GM12878 (cell line): ENCODE measurements at regions not wholly inside any gene's neighbourhood (a gene's known extent, or its start where the extent isn't known, plus 50 kb on each side); places are given as distances from the start of the nearest gene placed in this dataset.

Experiments used
- ATAC-seq: fragments of 200-7000 bp; cut with Tn5 transposase; 3 replicates; pipeline ENCODE4 v1.9.1; 2020; ENCODE audit warnings: mild to moderate bottlenecking, moderate library complexity
- BruUV-seq: library from RNA; stranded (reverse); fragments of 400-500 nt; replicated peaks from 2 replicates; lab custom pipeline; 2021; lab: Mats Ljungman, UMichigan
- CTCF ChIA-PET: fragments of 300-600 bp; sonication (Branson Sonifier 250); formaldehyde crosslinking; extraction: SDS; loops from one replicate; lab custom pipeline; 2021; ENCODE audit warnings: inconsistent platforms; lab: Yijun Ruan, JAX
- POLR2A ChIA-PET: fragments of 350-600 bp; formaldehyde crosslinking; extraction: SDS; loops from one replicate; lab custom pipeline; 2021; ENCODE audit warnings: inconsistent platforms; lab: Charles Lee
- RAD21 ChIA-PET: fragments of 300-600 bp; sonication (Branson Sonifier 250); formaldehyde crosslinking; loops from one replicate; lab custom pipeline; 2023; ENCODE audit warnings: antibody characterized with exemption; ENCODE audit not compliant: unreplicated experiment; lab: Charles Lee
- SMC1A ChIA-PET: fragments of 300-600 bp; sonication (Branson Sonifier 250); formaldehyde crosslinking; loops from one replicate; lab custom pipeline; 2023; ENCODE audit not compliant: unreplicated experiment, uncharacterized antibody; lab: Charles Lee
- DNase-seq: peaks from one replicate; pipeline ENCODE4 v3.0.0-alpha.2; 2011; ENCODE audit warnings: low read depth, low spot score
- FAIRE-seq: peaks from 3 replicates; lab custom pipeline; 2011; peaks lifted over from hg19 to GRCh38; lab: Jason Lieb, UNC
- H2AFZ ChIP-seq: 2 replicates; pipeline ENCODE4 v1.6.0; 2011; ENCODE audit warnings: low read depth, low read length, control low read depth; ENCODE audit not compliant: control insufficient read depth
- H3K27ac ChIP-seq: 2 replicates; pipeline ENCODE4 v1.5.1; 2011; ENCODE audit warnings: control low read depth; ENCODE audit not compliant: control insufficient read depth, insufficient read depth
- H3K27me3 ChIP-seq, 2 experiments: replicated peaks in 1 of 2; 2 replicates each; pipeline versions ENCODE4 v1.6.0 to v1.6.1; 2011; ENCODE audit warnings: low read length in 1 of 2; ENCODE audit not compliant: control insufficient read depth in 2 of 2, insufficient read depth in 2 of 2
- H3K36me3 ChIP-seq, 2 experiments: 2 replicates each; pipeline ENCODE4 v1.5.1; 2011; ENCODE audit warnings: low read length in 1 of 2; ENCODE audit not compliant: control insufficient read depth in 2 of 2, insufficient read depth in 2 of 2
- H3K4me1 ChIP-seq: 2 replicates; pipeline ENCODE4 v1.6.1; 2011; ENCODE audit warnings: mild to moderate bottlenecking, low read length, moderate library complexity, mixed read lengths; ENCODE audit not compliant: control insufficient read depth, insufficient read depth
- H3K4me2 ChIP-seq: 2 replicates; pipeline ENCODE4 v1.6.0; 2011; ENCODE audit warnings: control low read depth; ENCODE audit not compliant: control insufficient read depth, insufficient read depth
- H3K4me3 ChIP-seq: fragments of 200-600 bp; sonication (generic); 2 replicates; pipeline ENCODE4 v1.5.1; 2016
- H3K79me2 ChIP-seq: 2 replicates; pipeline ENCODE4 v1.6.0; 2011; ENCODE audit warnings: low read length; ENCODE audit not compliant: control insufficient read depth, insufficient read depth
- H3K9ac ChIP-seq: 2 replicates; pipeline ENCODE4 v1.8.0; 2011; ENCODE audit warnings: low read length, control low read depth, mixed read lengths; ENCODE audit not compliant: control insufficient read depth, insufficient read depth
- H3K9me3 ChIP-seq: replicated peaks from 3 replicates; pipeline ENCODE4 v1.5.1; 2011; ENCODE audit warnings: mild to moderate bottlenecking, low read length; ENCODE audit not compliant: control insufficient read depth, insufficient read depth
- H4K20me1 ChIP-seq: 2 replicates; pipeline ENCODE4 v1.6.0; 2011; ENCODE audit not compliant: control insufficient read depth, insufficient read depth
- CBFB ChIP-seq: IDR thresholded peaks from 2 replicates; pipeline ENCODE4 v1.6.1; 2016; ENCODE audit warnings: antibody characterized with exemption, low read depth
- FOS ChIP-seq: IDR thresholded peaks from 3 replicates; pipeline ENCODE4 v1.6.1; 2011; ENCODE audit warnings: borderline replicate concordance; ENCODE audit not compliant: insufficient read length; ENCODE audit errors: extremely low read depth
- FOXK2 ChIP-seq: fragments of 450-650 bp; IDR thresholded peaks from 2 replicates; pipeline ENCODE4 v1.6.1; 2017; ENCODE audit warnings: mild to moderate bottlenecking, moderate library complexity
- GATAD2B ChIP-seq: fragments of 450-650 bp; conservative IDR thresholded peaks from 2 replicates; pipeline ENCODE4 v1.6.1; 2017; ENCODE audit warnings: low read depth, mild to moderate bottlenecking, moderate library complexity
- KDM1A ChIP-seq: fragments of 200-600 bp; sonication (generic); IDR thresholded peaks from 2 replicates; pipeline ENCODE4 v1.6.1; 2016; ENCODE audit warnings: borderline replicate concordance
- PAX5 ChIP-seq: IDR thresholded peaks from 2 replicates; pipeline ENCODE4 v1.6.1; 2011; ENCODE audit warnings: low read depth, low read length, borderline replicate concordance
- POLR2A ChIP-seq: IDR thresholded peaks from 2 replicates; pipeline ENCODE4 v1.6.1; 2011; ENCODE audit warnings: low read depth, mild to moderate bottlenecking, low read length
- SMAD1 ChIP-seq: fragments of 450-650 bp; IDR thresholded peaks from 2 replicates; pipeline ENCODE4 v1.6.1; 2018; ENCODE audit warnings: mild to moderate bottlenecking, low read depth; ENCODE audit not compliant: partially characterized antibody
- SMARCA5 ChIP-seq: fragments of 450-650 bp; IDR thresholded peaks from 2 replicates; pipeline ENCODE4 v1.6.1; 2017; ENCODE audit warnings: mild to moderate bottlenecking
- SREBF2 ChIP-seq: IDR thresholded peaks from 2 replicates; pipeline ENCODE4 v1.6.1; 2012; ENCODE audit warnings: mild to moderate bottlenecking, low read length
- ZSCAN29 ChIP-seq: fragments of 450-650 bp; IDR thresholded peaks from 2 replicates; pipeline ENCODE4 v1.6.1; 2017; ENCODE audit warnings: mild to moderate bottlenecking, moderate library complexity
- WGBS: methylation state at CpG from one replicate; pipeline ENCODE4 v1.1.6; 2016; ENCODE audit warnings: low lambda C conversion rate; ENCODE audit not compliant: insufficient replicate concordance, insufficient coverage; ENCODE audit errors: missing lambda C conversion rate; 5-methylcytosine and 5-hydroxymethylcytosine counted together
- in situ Hi-C: fragments of 300-500 bp; cut with MboI; formaldehyde crosslinking; loops from 9 replicates; pipeline ENCODE4 v1.14.3; 2018; ENCODE audit warnings: mixed read lengths
- intact Hi-C: fragments of 100-400 bp; cut with micrococcal nuclease; formaldehyde crosslinking; loops from one replicate; pipeline ENCODE4 v1.14.2; 2022; ENCODE audit not compliant: unreplicated experiment
- TF ChIP-seq, protein P1 (sequence below): fragments of 150-350 bp; IDR thresholded peaks from 2 replicates; pipeline ENCODE4 v1.6.1; 2016; ENCODE audit warnings: low read depth, low read length
- TF ChIP-seq, protein P2 (sequence below): IDR thresholded peaks from 2 replicates; pipeline ENCODE4 v1.6.1; 2012; ENCODE audit warnings: low read length, inconsistent platforms
- TF ChIP-seq, protein P3 (sequence below): fragments of 450-650 bp; IDR thresholded peaks from 2 replicates; pipeline ENCODE4 v1.6.1; 2017; ENCODE audit warnings: mild to moderate bottlenecking
- TF ChIP-seq, protein P4 (sequence below): fragments of 450-650 bp; IDR thresholded peaks from 2 replicates; pipeline ENCODE4 v1.6.1; 2016; ENCODE audit warnings: mild to moderate bottlenecking
- TF ChIP-seq, protein P5 (sequence below): fragments of 450-650 bp; conservative IDR thresholded peaks from 2 replicates; pipeline ENCODE4 v1.6.1; 2017; ENCODE audit warnings: mild to moderate bottlenecking, moderate library complexity

DNA sequence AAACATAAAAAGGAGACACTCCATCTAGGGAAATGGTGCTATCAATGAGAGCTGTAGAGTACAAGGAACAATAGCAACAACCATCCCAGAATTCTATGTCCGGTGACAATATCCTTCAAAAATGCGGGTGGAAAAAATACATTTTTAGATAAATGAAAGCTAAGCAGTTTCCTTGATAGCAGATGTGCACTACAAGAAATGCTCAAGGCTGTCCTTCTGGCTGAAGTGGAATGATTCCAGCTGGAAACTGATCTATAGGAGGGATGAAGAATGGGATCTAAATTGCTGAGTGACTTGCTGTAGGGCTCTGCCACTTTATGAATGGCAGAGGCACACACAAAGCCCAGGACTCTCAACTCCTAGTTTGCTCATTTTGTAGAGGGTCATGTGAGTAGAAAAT, 763.1 kb downstream of the C6orf118 start:
- no peak for DNase-seq
- POLR2A ChIA-PET: interaction anchor here (0.6 kb wide), 1 partner anchor 1958 kb away, joined by 3 read pairs; no protein-coding TSS in a partner anchor
- WGBS: 0% methylated on average over 2 of the region's 2 CpGs

More for the DNA sequence above, 763.1 kb downstream of the C6orf118 start:
- H3K79me2 ChIP-seq: no peaks in the 10 kb centered on the region
- RAD21 ChIA-PET: no interaction called here
- H3K27ac ChIP-seq: no peak overlapping the region
- no peak overlapping the region for H2AFZ ChIP-seq
- no peaks in the 10 kb centered on the region for H3K27me3 ChIP-seq
- CTCF ChIA-PET: no interaction called here
- H3K4me2 ChIP-seq: no peak overlapping the region
- no TSS peak for BruUV-seq
- H3K9me3 ChIP-seq: no peaks in the 10 kb centered on the region
- H3K9ac ChIP-seq: no peak overlapping the region
- in situ Hi-C loops: no loop called here
- intact Hi-C loops: no loop called here
- no peak for ATAC-seq
- FAIRE-seq: no peak
- SMC1A ChIA-PET: interaction anchor here (1.1 kb wide), 1 partner anchor 66 kb away, joined by 4 read pairs; no protein-coding TSS in a partner anchor
- H3K36me3 ChIP-seq: no peaks in the 10 kb centered on the region
- TF ChIP-seq FOS (no peak), SREBF2 (no peak), CBFB (no peak), SMARCA5 (no peak), POLR2A (no peak), FOXK2 (no peak), ZSCAN29 (no peak), PAX5 (no peak), SMAD1 (no peak), KDM1A (no peak), GATAD2B (no peak)
- TF ChIP-seq, protein P1, sequence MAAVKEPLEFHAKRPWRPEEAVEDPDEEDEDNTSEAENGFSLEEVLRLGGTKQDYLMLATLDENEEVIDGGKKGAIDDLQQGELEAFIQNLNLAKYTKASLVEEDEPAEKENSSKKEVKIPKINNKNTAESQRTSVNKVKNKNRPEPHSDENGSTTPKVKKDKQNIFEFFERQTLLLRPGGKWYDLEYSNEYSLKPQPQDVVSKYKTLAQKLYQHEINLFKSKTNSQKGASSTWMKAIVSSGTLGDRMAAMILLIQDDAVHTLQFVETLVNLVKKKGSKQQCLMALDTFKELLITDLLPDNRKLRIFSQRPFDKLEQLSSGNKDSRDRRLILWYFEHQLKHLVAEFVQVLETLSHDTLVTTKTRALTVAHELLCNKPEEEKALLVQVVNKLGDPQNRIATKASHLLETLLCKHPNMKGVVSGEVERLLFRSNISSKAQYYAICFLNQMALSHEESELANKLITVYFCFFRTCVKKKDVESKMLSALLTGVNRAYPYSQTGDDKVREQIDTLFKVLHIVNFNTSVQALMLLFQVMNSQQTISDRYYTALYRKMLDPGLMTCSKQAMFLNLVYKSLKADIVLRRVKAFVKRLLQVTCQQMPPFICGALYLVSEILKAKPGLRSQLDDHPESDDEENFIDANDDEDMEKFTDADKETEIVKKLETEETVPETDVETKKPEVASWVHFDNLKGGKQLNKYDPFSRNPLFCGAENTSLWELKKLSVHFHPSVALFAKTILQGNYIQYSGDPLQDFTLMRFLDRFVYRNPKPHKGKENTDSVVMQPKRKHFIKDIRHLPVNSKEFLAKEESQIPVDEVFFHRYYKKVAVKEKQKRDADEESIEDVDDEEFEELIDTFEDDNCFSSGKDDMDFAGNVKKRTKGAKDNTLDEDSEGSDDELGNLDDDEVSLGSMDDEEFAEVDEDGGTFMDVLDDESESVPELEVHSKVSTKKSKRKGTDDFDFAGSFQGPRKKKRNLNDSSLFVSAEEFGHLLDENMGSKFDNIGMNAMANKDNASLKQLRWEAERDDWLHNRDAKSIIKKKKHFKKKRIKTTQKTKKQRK: no peak
- TF ChIP-seq, protein P2, sequence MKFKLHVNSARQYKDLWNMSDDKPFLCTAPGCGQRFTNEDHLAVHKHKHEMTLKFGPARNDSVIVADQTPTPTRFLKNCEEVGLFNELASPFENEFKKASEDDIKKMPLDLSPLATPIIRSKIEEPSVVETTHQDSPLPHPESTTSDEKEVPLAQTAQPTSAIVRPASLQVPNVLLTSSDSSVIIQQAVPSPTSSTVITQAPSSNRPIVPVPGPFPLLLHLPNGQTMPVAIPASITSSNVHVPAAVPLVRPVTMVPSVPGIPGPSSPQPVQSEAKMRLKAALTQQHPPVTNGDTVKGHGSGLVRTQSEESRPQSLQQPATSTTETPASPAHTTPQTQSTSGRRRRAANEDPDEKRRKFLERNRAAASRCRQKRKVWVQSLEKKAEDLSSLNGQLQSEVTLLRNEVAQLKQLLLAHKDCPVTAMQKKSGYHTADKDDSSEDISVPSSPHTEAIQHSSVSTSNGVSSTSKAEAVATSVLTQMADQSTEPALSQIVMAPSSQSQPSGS: no peak
- TF ChIP-seq, protein P3, sequence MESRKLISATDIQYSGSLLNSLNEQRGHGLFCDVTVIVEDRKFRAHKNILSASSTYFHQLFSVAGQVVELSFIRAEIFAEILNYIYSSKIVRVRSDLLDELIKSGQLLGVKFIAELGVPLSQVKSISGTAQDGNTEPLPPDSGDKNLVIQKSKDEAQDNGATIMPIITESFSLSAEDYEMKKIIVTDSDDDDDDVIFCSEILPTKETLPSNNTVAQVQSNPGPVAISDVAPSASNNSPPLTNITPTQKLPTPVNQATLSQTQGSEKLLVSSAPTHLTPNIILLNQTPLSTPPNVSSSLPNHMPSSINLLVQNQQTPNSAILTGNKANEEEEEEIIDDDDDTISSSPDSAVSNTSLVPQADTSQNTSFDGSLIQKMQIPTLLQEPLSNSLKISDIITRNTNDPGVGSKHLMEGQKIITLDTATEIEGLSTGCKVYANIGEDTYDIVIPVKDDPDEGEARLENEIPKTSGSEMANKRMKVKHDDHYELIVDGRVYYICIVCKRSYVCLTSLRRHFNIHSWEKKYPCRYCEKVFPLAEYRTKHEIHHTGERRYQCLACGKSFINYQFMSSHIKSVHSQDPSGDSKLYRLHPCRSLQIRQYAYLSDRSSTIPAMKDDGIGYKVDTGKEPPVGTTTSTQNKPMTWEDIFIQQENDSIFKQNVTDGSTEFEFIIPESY: no peak
- TF ChIP-seq, protein P4, sequence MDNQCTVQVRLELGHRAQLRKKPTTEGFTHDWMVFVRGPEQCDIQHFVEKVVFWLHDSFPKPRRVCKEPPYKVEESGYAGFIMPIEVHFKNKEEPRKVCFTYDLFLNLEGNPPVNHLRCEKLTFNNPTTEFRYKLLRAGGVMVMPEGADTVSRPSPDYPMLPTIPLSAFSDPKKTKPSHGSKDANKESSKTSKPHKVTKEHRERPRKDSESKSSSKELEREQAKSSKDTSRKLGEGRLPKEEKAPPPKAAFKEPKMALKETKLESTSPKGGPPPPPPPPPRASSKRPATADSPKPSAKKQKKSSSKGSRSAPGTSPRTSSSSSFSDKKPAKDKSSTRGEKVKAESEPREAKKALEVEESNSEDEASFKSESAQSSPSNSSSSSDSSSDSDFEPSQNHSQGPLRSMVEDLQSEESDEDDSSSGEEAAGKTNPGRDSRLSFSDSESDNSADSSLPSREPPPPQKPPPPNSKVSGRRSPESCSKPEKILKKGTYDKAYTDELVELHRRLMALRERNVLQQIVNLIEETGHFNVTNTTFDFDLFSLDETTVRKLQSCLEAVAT: no peak
- TF ChIP-seq, protein P5, sequence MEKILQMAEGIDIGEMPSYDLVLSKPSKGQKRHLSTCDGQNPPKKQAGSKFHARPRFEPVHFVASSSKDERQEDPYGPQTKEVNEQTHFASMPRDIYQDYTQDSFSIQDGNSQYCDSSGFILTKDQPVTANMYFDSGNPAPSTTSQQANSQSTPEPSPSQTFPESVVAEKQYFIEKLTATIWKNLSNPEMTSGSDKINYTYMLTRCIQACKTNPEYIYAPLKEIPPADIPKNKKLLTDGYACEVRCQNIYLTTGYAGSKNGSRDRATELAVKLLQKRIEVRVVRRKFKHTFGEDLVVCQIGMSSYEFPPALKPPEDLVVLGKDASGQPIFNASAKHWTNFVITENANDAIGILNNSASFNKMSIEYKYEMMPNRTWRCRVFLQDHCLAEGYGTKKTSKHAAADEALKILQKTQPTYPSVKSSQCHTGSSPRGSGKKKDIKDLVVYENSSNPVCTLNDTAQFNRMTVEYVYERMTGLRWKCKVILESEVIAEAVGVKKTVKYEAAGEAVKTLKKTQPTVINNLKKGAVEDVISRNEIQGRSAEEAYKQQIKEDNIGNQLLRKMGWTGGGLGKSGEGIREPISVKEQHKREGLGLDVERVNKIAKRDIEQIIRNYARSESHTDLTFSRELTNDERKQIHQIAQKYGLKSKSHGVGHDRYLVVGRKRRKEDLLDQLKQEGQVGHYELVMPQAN: no peak
- H3K4me3 ChIP-seq: no peak overlapping the region
- H3K4me1 ChIP-seq: no peaks in the 10 kb centered on the region
- no peaks in the 10 kb centered on the region for H4K20me1 ChIP-seq
